ENCODE measurements at regions not wholly inside any gene's neighbourhood (a gene's known extent, or its start where the extent isn't known, plus 50 kb on each side); places are given as distances from the start of the nearest gene placed in this dataset.

- no peak overlapping the region for H3K4me3 ChIP-seq (ENCODE audit: low read depth, low read length)
- DNase-seq (ENCODE audit: low read depth): no peak
- in situ Hi-C loops (cut with HindIII; ENCODE audit: low sequenced_read_pairs): no loop called here
These were observed 1943.7 kb downstream of the NCAM2 start for GRCh38 chr21:22941779-22942490.

DNA sequence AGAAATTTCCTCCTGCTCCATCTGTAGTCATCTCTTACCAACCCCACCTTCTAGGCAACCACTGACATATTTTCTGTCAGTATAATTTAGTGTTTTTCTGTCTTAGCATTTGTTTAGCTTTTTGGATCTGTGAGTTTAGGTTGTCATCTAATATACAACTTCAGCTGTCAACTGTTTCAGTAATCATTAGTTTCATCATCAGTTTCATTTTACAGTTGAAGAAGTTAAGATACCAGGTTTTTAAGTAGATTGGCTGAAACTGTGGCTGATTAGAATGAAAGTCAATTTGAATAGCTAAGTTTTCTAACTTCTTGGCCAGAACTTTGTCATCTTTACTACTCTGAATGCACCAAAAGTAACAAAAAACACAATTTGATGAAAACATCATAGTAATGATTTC is 1957.3 kb downstream of the NCAM2 start:
- H3K4me3 ChIP-seq (ENCODE audit: low read depth, low read length): no peak overlapping the region
- TF ChIP-seq CTCF (IDR thresholded peaks at IDR 0.05; ENCODE audit: low read depth, low read length, missing control alignments): no peak
- no peak for DNase-seq (ENCODE audit: low read depth)
- in situ Hi-C loops (cut with HindIII; ENCODE audit: low sequenced_read_pairs): no loop called here

More at GRCh38 chr21:22941779-22942490, 1943.7 kb downstream of the NCAM2 start:
- no peak for TF ChIP-seq CTCF (IDR thresholded peaks at IDR 0.05; ENCODE audit: low read depth, low read length, missing control alignments)

- DNase-seq (ENCODE audit: low read depth): no peak
- in situ Hi-C loops (cut with HindIII; ENCODE audit: low sequenced_read_pairs): no loop called here
- TF ChIP-seq CTCF (IDR thresholded peaks at IDR 0.05; ENCODE audit: low read depth, low read length, missing control alignments): no peak
- H3K4me3 ChIP-seq (ENCODE audit: low read depth, low read length): no peak overlapping the region
These were observed 1963.0 kb downstream of the NCAM2 start for GRCh38 chr21:22961258-22961657.

- no peak overlapping the region for H3K4me3 ChIP-seq (ENCODE audit: low read depth, low read length)
- in situ Hi-C loops (cut with HindIII; ENCODE audit: low sequenced_read_pairs): no loop called here
- DNase-seq (ENCODE audit: low read depth): no peak
- no peak for TF ChIP-seq CTCF (IDR thresholded peaks at IDR 0.05; ENCODE audit: low read depth, low read length, missing control alignments)
These were observed 1967.4 kb downstream of the NCAM2 start for GRCh38 chr21:22965455-22966135.

GRCh38 chr21:22981819-22982218 is 1983.6 kb downstream of the NCAM2 start:
- no peak for DNase-seq (ENCODE audit: low read depth)
- in situ Hi-C loops (cut with HindIII; ENCODE audit: low sequenced_read_pairs): no loop called here
- no peak for TF ChIP-seq CTCF (IDR thresholded peaks at IDR 0.05; ENCODE audit: low read depth, low read length, missing control alignments)
- H3K4me3 ChIP-seq (ENCODE audit: low read depth, low read length): no peak overlapping the region

- in situ Hi-C loops (cut with HindIII; ENCODE audit: low sequenced_read_pairs): no loop called here
- TF ChIP-seq CTCF (IDR thresholded peaks at IDR 0.05; ENCODE audit: low read depth, low read length, missing control alignments): no peak
- no peak overlapping the region for H3K4me3 ChIP-seq (ENCODE audit: low read depth, low read length)
- DNase-seq (ENCODE audit: low read depth): no peak
These were observed 1994.9 kb downstream of the NCAM2 start for GRCh38 chr21:22993144-22993543.
